ENCODE measurements at regions not wholly inside any gene's neighbourhood (a gene's known extent, or its start where the extent isn't known, plus 50 kb on each side); places are given as distances from the start of the nearest gene placed in this dataset.

DNA sequence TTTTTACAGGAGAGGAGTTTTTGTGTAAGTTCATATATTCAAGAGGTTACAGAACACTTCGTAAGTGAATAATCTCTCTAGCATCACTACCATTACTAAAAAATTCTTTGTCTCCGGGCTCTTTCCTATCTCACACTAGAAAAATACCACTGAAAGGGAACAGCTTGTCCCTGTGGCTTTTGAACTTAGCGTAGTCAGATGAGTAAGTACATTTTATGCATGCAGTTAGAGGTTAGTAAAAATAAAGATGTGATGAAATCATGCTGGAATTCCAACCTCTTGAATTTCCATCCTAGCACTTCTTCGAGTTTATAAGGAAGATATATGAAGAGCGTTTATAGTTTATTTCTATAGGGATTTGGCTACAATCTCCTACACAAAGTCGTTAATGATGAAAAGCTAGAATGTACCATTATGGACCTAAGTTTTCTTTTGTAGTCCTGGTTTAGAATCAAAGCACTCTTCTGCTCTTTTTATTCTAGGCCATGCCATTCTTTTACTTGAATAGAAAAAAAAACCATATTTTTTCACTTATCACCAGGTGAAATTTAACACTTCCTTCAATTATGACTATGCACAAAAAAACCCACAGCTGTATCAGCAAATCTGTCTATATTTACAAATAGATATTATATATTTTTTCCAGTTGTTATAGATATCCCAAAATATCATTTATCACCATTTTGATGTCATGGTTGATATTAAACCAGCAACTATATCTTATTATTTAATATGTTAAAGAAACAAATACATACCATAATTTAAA is 139.9 kb upstream of the PCDH9 start:
- Histone ChIP-seq H3K27me3 (ENCODE audit: control insufficient read depth, insufficient read depth, low read length) (no peaks in the 10 kb centered on the region), H3K36me3 (ENCODE audit: control insufficient read depth, insufficient read depth, low read length) (no peaks in the 10 kb centered on the region), H3K4me3 (ENCODE audit: low read depth, low read length) (no peak overlapping the region)
- TF ChIP-seq, protein P1, sequence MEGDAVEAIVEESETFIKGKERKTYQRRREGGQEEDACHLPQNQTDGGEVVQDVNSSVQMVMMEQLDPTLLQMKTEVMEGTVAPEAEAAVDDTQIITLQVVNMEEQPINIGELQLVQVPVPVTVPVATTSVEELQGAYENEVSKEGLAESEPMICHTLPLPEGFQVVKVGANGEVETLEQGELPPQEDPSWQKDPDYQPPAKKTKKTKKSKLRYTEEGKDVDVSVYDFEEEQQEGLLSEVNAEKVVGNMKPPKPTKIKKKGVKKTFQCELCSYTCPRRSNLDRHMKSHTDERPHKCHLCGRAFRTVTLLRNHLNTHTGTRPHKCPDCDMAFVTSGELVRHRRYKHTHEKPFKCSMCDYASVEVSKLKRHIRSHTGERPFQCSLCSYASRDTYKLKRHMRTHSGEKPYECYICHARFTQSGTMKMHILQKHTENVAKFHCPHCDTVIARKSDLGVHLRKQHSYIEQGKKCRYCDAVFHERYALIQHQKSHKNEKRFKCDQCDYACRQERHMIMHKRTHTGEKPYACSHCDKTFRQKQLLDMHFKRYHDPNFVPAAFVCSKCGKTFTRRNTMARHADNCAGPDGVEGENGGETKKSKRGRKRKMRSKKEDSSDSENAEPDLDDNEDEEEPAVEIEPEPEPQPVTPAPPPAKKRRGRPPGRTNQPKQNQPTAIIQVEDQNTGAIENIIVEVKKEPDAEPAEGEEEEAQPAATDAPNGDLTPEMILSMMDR (IDR thresholded peaks at IDR 0.05; ENCODE audit: insufficient read depth, low read length, severe bottlenecking), result no peak
- FAIRE-seq (no peak), DNase-seq (ENCODE audit: low read depth) (peak; percentile 8)

DNA sequence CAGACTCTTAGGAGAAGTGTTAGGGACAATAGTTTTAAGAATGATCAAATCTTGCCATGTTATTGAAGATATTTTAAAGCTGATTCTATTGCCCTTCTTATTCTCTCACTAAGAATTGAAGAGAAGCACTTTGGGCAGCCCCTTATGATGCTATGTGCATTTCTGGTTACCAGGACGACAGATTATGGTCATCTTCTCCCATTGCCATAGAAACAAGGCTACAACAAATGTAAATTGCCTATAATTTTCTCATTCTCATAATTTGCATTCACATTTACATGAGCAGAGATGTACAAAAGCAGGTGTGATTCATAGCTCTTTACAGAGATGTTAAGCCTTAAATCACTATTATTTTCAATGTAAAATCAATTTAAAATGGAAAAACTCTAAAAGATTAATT is 137.3 kb upstream of the PCDH9 start:
- FAIRE-seq (no peak), DNase-seq (ENCODE audit: low read depth) (no peak)
- no peaks in the 10 kb centered on the region for H3K27me3 ChIP-seq (ENCODE audit: control insufficient read depth, insufficient read depth, low read length)
- H3K4me3 ChIP-seq (ENCODE audit: low read depth, low read length), result no peak overlapping the region
- H3K36me3 ChIP-seq (ENCODE audit: control insufficient read depth, insufficient read depth, low read length), result no peaks in the 10 kb centered on the region
- TF ChIP-seq, protein P1 (IDR thresholded peaks at IDR 0.05; ENCODE audit: insufficient read depth, low read length, severe bottlenecking), result no peak

DNA sequence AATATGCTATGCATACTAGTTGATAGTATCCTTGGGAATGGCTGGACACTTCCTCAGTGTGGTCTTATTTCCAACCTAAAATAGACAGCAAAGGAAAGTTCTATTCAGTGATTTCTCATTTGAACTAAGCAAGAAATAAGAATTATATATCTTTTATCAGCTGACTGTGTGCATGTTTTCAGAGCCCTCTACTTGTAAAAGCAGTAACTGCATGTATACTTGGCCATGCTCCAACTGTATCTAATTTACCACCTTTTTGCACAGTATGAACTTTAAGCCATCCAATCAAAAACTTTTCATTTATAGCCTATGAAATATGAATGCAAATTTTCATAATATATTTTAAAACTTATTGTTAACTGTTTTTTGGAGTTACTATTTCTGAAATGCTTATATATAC is 136.4 kb upstream of the PCDH9 start:
- Histone ChIP-seq H3K4me3 (ENCODE audit: low read depth, low read length) (no peak overlapping the region), H3K36me3 (ENCODE audit: control insufficient read depth, insufficient read depth, low read length) (no peaks in the 10 kb centered on the region), H3K27me3 (ENCODE audit: control insufficient read depth, insufficient read depth, low read length) (no peaks in the 10 kb centered on the region)
- FAIRE-seq (no peak), DNase-seq (ENCODE audit: low read depth) (peak; percentile 19)
- TF ChIP-seq, protein P1 (IDR thresholded peaks at IDR 0.05; ENCODE audit: insufficient read depth, low read length, severe bottlenecking), result no peak

DNA sequence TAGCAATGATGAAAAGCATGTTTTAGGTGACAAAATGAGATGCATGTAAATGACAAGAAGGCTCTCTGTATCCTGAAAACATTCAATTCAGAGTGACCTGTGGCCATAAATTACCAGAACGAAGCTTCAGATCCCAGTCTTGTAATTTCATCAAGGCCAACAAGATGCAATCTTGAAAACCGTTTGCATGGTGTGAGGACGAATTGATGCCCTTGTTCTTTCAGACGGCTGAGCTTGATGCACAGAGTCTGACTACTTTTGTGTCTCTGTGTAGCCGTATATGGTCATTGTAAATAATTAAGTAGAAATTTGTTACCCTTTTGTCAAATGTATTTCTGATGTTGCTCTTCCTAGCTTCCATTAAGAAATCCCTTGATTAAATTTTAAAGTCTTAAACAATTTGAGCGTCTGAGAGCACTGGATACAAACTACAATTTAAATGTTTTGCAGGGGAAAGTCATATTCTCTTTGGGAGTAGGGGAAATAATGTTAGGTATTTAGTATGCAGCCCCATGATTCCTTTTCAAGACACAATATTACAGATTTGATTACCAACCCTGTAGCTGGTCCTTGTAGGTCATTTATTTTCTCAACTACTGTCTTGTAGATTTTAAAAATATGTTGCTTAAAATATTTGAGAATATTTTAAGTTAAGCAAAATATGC is 125.8 kb upstream of the PCDH9 start:
- H3K27me3 ChIP-seq (ENCODE audit: control insufficient read depth, insufficient read depth, low read length), result no peaks in the 10 kb centered on the region
- no peak overlapping the region for H3K4me3 ChIP-seq (ENCODE audit: low read depth, low read length)
- FAIRE-seq (no peak), DNase-seq (ENCODE audit: low read depth) (no peak)
- H3K36me3 ChIP-seq (ENCODE audit: control insufficient read depth, insufficient read depth, low read length), result no peaks in the 10 kb centered on the region
- TF ChIP-seq, protein P1 (IDR thresholded peaks at IDR 0.05; ENCODE audit: insufficient read depth, low read length, severe bottlenecking), result no peak

DNA sequence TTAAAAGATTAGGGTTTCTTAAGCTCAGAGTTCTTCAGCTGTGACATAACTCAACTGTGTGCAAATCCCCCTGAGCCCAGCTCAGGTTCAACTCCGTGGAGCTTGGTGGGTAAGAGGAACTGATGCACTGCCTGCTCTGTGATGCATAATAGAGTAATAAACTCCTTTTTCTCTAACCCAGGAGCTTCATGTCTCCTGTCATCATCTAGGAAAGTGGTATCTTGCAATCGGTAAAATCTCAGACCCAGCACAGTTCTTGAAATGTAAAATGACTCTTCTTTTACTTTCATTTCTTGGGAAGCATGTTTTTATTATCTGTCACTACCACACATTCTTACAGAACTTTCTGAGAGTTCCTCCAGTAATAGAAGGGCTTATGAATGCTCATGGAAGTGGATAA is 123.8 kb upstream of the PCDH9 start:
- Histone ChIP-seq H3K36me3 (ENCODE audit: control insufficient read depth, insufficient read depth, low read length) (no peaks in the 10 kb centered on the region), H3K27me3 (ENCODE audit: control insufficient read depth, insufficient read depth, low read length) (no peaks in the 10 kb centered on the region), H3K4me3 (ENCODE audit: low read depth, low read length) (no peak overlapping the region)
- DNase-seq (ENCODE audit: low read depth) (no peak), FAIRE-seq (no peak)
- TF ChIP-seq, protein P1 (IDR thresholded peaks at IDR 0.05; ENCODE audit: insufficient read depth, low read length, severe bottlenecking), result no peak
